ENCODE measurements at regions not wholly inside any gene's neighbourhood (a gene's known extent, or its start where the extent isn't known, plus 50 kb on each side); places are given as distances from the start of the nearest gene placed in this dataset. TPM values are rescaled to one million over a fixed set of nuclear protein-coding genes. Genes with fewer than 3 reads are reported as not detected.

DNA sequence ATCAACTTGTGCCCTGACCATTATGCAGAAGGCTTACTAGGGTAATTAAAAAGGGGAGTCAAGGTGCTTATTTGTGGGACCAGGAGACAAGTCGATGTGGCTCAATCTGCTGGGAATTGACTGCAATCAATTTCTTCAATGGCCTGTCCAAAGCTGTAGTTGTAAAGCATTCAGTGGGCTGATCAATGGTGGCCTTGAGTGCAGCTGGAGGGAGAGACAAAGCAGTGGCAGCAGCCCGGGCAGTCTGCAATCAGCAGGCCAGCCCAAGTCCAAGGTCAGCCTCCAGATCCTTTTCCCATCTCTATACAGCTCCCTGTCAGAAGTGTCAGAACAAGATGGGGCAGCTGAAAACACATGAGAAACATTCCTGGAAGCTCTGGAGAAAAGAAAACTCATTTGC lies 51.0 kb upstream of the BRINP1 start:
- no peak for DNase-seq (ENCODE audit: low read depth, low spot score)
- Histone ChIP-seq H3K9me3 (ENCODE audit: control insufficient read depth, insufficient read depth, low read depth, low read length) (no peaks in the 10 kb centered on the region), H3K4me1 (ENCODE audit: control insufficient read depth, insufficient read depth, low read length) (no peaks in the 10 kb centered on the region), H3K27me3 (ENCODE audit: control insufficient read depth, insufficient read depth, low read length) (no peaks in the 10 kb centered on the region), H3K27ac (ENCODE audit: low read length) (no peak overlapping the region), H3K36me3 (ENCODE audit: control insufficient read depth, insufficient read depth, low read length) (no peaks in the 10 kb centered on the region), H3K4me3 (ENCODE audit: low read depth in 2 of 2, low read length in 2 of 2) (no peak overlapping the region)
- CTCF ChIA-PET: no interaction called here
- POLR2A ChIA-PET: no interaction called here
- in situ Hi-C loops (cut with HindIII; ENCODE audit: low pct_unique_long_range_greater_than_20kb, low sequenced_read_pairs): no loop called here
- BruUV-seq (replicated peaks): no TSS peak
- TF ChIP-seq, protein P1, sequence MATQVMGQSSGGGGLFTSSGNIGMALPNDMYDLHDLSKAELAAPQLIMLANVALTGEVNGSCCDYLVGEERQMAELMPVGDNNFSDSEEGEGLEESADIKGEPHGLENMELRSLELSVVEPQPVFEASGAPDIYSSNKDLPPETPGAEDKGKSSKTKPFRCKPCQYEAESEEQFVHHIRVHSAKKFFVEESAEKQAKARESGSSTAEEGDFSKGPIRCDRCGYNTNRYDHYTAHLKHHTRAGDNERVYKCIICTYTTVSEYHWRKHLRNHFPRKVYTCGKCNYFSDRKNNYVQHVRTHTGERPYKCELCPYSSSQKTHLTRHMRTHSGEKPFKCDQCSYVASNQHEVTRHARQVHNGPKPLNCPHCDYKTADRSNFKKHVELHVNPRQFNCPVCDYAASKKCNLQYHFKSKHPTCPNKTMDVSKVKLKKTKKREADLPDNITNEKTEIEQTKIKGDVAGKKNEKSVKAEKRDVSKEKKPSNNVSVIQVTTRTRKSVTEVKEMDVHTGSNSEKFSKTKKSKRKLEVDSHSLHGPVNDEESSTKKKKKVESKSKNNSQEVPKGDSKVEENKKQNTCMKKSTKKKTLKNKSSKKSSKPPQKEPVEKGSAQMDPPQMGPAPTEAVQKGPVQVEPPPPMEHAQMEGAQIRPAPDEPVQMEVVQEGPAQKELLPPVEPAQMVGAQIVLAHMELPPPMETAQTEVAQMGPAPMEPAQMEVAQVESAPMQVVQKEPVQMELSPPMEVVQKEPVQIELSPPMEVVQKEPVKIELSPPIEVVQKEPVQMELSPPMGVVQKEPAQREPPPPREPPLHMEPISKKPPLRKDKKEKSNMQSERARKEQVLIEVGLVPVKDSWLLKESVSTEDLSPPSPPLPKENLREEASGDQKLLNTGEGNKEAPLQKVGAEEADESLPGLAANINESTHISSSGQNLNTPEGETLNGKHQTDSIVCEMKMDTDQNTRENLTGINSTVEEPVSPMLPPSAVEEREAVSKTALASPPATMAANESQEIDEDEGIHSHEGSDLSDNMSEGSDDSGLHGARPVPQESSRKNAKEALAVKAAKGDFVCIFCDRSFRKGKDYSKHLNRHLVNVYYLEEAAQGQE (IDR thresholded peaks at IDR 0.05; ENCODE audit: insufficient read depth in 1 of 2, low read depth in 2 of 2, low read length in 1 of 2): no peak
- TF ChIP-seq, protein P2, sequence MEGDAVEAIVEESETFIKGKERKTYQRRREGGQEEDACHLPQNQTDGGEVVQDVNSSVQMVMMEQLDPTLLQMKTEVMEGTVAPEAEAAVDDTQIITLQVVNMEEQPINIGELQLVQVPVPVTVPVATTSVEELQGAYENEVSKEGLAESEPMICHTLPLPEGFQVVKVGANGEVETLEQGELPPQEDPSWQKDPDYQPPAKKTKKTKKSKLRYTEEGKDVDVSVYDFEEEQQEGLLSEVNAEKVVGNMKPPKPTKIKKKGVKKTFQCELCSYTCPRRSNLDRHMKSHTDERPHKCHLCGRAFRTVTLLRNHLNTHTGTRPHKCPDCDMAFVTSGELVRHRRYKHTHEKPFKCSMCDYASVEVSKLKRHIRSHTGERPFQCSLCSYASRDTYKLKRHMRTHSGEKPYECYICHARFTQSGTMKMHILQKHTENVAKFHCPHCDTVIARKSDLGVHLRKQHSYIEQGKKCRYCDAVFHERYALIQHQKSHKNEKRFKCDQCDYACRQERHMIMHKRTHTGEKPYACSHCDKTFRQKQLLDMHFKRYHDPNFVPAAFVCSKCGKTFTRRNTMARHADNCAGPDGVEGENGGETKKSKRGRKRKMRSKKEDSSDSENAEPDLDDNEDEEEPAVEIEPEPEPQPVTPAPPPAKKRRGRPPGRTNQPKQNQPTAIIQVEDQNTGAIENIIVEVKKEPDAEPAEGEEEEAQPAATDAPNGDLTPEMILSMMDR (IDR thresholded peaks at IDR 0.05): no peak
- TF ChIP-seq POLR2AphosphoS5 (IDR thresholded peaks at IDR 0.05; ENCODE audit: low read depth, low read length): no peak
- no peak for TF ChIP-seq SIN3A (IDR thresholded peaks at IDR 0.05; ENCODE audit: borderline replicate concordance, insufficient read depth, low read depth, low read length)
- TF ChIP-seq TCF7L2 (IDR thresholded peaks at IDR 0.05; ENCODE audit: low read depth, low read length): no peak
- ATAC-seq: no peak
- intact Hi-C loops (cut with micrococcal nuclease; ENCODE audit: unreplicated experiment): no loop called here

Small RNAs in the stretch of these regions (microRNA-seq; reads per million reads assigned to microRNA genes)
- not detected for gene MIR147A (ENCODE audit: unreplicated experiment)
